Kidney glomerular epithelial cell (primary cell): ENCODE measurements at regions not wholly inside any gene's neighbourhood (a gene's known extent, or its start where the extent isn't known, plus 50 kb on each side); places are given as distances from the start of the nearest gene placed in this dataset.

Experiments used
- DNase-seq: peaks from one replicate; lab custom pipeline; 2025; lab: John Stamatoyannopoulos, UW

GRCh38 chr7:25279705-25280104, 51.4 kb upstream of the NPVF start:
- no peak for DNase-seq

- DNase-seq = no peak
Observed at GRCh38 chr7:25280181-25280580, 51.9 kb upstream of the NPVF start.

GRCh38 chr7:25282194-25282593, 53.9 kb upstream of the NPVF start:
- DNase-seq = no peak

- no peak for DNase-seq
Observed at GRCh38 chr7:25286756-25287155, 58.5 kb upstream of the NPVF start.

- no peak for DNase-seq
Observed at GRCh38 chr7:25287291-25287690, 59.0 kb upstream of the NPVF start.

- DNase-seq = no peak
Observed at GRCh38 chr7:25288556-25289307, 60.4 kb upstream of the NPVF start.

- no peak for DNase-seq
Observed at GRCh38 chr7:25289518-25289917, 61.2 kb upstream of the NPVF start.

GRCh38 chr7:25294624-25295023, 66.3 kb upstream of the NPVF start:
- no peak for DNase-seq

- DNase-seq = no peak
Observed at GRCh38 chr7:25295387-25295786, 67.1 kb upstream of the NPVF start.

GRCh38 chr7:25296086-25296485, 67.8 kb upstream of the NPVF start:
- no peak for DNase-seq

GRCh38 chr7:25297278-25297677, 69.0 kb upstream of the NPVF start:
- no peak for DNase-seq

- DNase-seq = no peak
Observed at GRCh38 chr7:25303281-25304181, 75.2 kb upstream of the NPVF start.

- DNase-seq = no peak
Observed at GRCh38 chr7:25304691-25305090, 76.4 kb upstream of the NPVF start.

- DNase-seq = no peak
Observed at GRCh38 chr7:25305831-25306230, 77.5 kb upstream of the NPVF start.

GRCh38 chr7:25307624-25308023, 79.3 kb upstream of the NPVF start:
- DNase-seq = no peak

- no peak for DNase-seq
Observed at GRCh38 chr7:25308246-25308645, 80.0 kb upstream of the NPVF start.

- DNase-seq = no peak
Observed at GRCh38 chr7:25308906-25309705, 80.8 kb upstream of the NPVF start.

GRCh38 chr7:25310896-25311295, 82.6 kb upstream of the NPVF start:
- no peak for DNase-seq

- peak; percentile 12 for DNase-seq
Observed at GRCh38 chr7:25311346-25311745, 83.1 kb upstream of the NPVF start.

GRCh38 chr7:25312968-25313367, 84.7 kb upstream of the NPVF start:
- no peak for DNase-seq

GRCh38 chr7:25313526-25313925, 85.2 kb upstream of the NPVF start:
- DNase-seq = no peak

GRCh38 chr7:25314094-25314730, 85.9 kb upstream of the NPVF start:
- no peak for DNase-seq
